HG03342 (cell line): ENCODE measurements at regions not wholly inside any gene's neighbourhood (a gene's known extent, or its start where the extent isn't known, plus 50 kb on each side); places are given as distances from the start of the nearest gene placed in this dataset.
"Not testable (repeated sequence)": the region's sequence is repeated elsewhere in the genome, so short reads cannot be mapped to it uniquely, and the experiment has no call there.

Experiments
- ATAC-seq: cut with Tn5 transposase; IDR thresholded peaks from one replicate; pipeline ENCODE4 v1.9.1; 2021; ENCODE audit warnings: mild to moderate bottlenecking, moderate library complexity; ENCODE audit not compliant: unreplicated experiment

GRCh38 chr6:81625216-81625615 is 127.3 kb downstream of the TENT5A start:
- ATAC-seq = no peak

DNA sequence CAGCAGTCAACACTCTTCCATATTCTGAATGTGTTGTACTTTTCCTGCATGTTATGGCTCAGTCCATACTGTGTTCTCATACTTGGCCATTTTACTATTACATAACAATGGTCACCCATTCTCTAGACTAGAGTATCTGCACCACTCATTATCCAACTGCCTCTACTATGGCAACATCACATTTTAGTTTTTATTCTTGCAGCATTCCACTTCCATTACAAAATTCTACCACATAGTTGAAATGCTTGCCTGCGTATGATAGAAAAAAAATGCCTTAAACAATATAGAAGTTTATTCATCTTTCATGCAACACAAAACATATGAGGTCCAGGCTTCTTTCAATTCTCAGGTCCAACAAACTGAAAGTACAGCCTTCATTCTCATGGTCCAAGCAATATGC is 128.0 kb downstream of the TENT5A start:
- ATAC-seq = no peak

DNA sequence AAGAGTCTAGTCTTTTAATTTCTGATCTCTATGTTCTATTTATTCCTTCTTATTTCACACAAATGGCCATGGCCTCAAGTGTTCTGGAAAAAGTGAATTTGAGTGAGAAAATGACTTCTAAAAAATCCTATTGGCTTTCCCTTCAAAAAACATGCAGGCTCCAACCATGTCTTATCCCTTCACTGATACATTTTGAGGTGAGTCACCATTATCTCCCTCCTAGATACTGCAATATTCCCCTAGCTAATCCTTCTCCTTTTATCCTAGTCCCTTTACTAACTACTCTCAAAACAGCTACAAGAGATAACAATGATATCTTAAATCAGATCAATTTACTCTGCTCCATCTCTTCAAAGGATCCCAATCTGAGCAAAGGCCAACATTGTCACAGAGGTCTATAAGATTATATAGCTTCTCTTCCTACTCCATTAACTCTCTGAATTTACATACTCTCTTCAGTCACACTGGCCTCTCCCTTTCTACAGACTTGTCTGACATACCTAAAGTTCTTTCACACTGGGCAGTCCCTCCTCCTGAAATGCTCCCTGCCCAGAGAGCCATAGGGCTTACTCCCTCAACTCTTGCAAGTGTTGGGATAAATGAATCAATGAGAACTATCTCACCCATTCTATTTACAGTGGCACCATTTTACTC is 129.2 kb downstream of the TENT5A start:
- ATAC-seq = no peak

DNA sequence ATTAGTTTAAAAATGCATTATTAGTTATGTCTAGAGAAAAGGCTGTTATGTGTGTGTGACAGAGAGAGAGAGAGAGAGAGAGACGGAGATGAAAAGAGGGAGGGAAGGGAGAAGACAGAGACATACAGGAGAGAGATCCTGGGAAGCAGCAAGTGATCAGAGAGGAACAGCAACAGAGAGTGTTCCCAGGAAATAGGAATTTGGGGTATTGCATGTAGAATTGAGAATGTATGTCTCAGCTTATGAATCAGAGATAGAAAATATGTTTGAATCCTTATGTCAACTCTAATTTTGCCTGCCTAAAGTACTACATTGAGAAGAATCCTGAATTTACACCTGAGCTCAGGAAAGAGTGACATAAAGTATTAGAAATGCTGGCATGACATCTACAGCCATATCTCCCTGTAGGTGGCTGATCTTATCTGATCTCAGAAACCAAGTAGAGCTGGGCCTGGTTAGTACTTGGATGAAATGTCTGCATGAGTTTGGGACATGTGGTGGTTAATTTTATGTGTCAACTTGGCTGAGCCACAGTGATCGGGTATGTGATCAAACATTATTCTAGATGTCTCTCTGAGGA is 130.6 kb downstream of the TENT5A start:
- ATAC-seq = no peak

DNA sequence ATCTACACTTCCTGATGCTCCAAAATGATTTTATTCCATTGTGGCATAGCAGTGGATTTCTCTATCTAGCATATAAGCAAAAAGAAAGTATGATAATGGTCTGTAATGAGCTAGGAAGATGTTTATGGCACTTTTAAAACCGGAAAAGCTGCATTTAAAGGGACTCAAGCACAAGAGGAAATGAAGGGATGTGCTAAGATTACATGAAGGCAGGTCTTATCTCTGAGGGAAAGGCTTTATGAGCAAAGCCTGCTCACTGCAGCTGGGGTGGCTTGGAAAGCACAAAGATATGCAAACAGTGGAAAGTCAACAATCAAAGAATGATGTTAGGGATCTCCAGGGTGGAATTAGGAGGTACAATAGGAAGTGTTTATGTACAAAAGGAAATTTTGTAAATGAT is 138.2 kb downstream of the TENT5A start:
- ATAC-seq = no peak

- ATAC-seq = no peak
Observed at GRCh38 chr6:81613606-81614005, 138.9 kb downstream of the TENT5A start.

- no peak for ATAC-seq
Observed at GRCh38 chr6:81612136-81612535, 140.3 kb downstream of the TENT5A start.

GRCh38 chr6:81609736-81610135 is 142.7 kb downstream of the TENT5A start:
- ATAC-seq = no peak

DNA sequence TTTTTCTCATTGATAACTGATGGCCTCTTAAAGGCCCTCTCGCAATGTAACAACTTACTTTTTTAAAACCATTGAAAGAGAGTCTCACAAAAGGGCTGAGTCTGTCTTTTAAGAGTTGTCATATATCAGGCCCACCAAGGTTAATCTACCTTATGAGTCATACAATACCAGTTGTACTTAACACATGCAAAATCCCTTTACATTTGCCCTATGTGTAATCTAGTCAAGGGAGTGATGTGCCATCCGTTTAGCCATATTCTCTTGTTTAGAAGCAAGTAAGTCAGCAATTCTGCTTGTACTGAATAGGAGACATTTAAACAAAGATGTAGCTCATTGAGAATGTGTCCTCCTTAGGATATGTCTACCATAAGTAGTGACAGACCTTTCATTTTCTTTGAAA is 143.7 kb downstream of the TENT5A start:
- no peak for ATAC-seq

GRCh38 chr6:81606965-81607381 is 145.5 kb downstream of the TENT5A start:
- no peak for ATAC-seq

- ATAC-seq = no peak
Observed at GRCh38 chr6:81605526-81605925, 147.0 kb downstream of the TENT5A start.

DNA sequence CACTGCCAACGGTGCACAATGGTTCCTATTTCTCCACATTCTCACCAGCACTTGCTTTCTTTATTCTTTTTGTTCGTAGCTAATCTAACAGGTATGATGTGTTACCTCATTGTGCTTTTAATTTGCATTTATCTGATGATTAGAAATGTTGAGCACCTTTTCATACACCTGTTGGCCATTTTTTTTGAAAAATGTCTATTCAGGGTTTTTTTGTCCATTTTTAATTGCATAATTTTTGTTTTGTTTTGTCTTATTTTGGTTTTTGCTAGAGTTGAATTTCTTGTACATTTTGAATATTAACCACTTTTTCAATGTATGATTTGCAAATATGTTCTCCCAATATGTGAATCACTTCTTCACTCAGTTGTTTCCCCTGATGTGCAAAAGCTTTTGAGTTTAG is 150.6 kb downstream of the TENT5A start:
- ATAC-seq = no peak

DNA sequence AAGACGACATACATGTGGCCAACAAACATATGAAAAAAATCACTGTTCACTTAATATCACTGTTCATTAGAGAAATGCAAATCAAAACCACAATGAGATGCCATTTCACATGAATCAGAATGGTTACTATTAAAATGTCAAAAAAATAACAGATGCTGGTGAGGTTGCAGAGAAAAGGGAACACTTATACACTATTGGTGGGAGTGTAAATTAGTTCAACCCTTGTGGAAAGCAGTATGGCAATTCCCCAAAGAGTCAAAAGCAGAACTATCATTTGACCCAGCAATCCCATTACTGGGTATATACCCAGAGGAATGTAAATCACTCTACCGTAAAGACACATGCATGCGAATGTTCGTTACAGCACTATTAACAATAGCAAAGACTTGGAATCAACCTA is 152.0 kb downstream of the TENT5A start:
- not testable (repeated sequence) for ATAC-seq

DNA sequence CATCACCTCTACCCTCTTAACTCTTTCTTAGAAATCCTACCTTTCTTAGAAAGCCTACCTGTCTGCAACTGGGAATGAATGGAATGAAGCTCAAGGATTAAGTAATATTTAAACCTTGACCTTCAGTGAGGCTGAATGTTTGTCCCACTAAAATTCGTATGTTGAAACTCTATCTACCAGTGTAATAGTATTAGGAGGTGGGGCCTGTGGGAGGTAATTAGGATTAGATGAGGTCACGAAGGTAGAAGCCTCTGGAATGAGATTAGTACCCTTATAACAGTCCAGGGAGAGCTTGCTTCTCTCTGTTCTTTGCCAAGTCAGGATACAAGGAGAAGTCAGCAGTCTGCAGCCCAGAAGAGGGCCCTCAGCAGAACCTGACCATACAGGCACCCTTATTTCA is 158.0 kb downstream of the TENT5A start:
- ATAC-seq = no peak

GRCh38 chr6:81590314-81590691 is 162.2 kb downstream of the TENT5A start:
- no peak for ATAC-seq

GRCh38 chr6:81589465-81590313 is 162.8 kb downstream of the TENT5A start:
- no peak for ATAC-seq

DNA sequence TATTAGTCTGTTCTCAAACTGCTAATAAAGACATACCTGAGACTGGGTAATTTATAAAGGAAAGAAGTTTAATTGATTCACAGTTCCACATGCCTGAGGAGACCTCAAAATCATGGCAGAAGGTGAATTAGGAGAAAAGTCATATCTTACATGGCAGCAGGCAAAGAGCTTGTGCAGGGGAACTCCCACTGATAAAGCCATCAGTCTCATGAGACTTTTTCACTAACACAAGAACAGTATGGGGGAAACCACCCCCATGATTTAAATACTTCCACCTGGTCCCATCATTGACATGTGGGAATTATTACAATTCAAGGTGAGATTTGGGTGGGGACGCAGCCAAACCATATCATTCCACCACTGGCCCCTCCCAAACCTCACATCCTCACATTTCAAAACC is 166.8 kb downstream of the TENT5A start:
- ATAC-seq = not testable (repeated sequence)

- ATAC-seq = not testable (repeated sequence)
Observed at GRCh38 chr6:81584156-81584555, 168.3 kb downstream of the TENT5A start.

GRCh38 chr6:81575442-81575841 is 177.0 kb downstream of the TENT5A start:
- ATAC-seq = no peak

GRCh38 chr6:81572020-81572419 is 180.5 kb downstream of the TENT5A start:
- ATAC-seq = no peak

- no peak for ATAC-seq
Observed at GRCh38 chr6:81570681-81571080, 181.8 kb downstream of the TENT5A start.

- ATAC-seq = no peak
Observed at GRCh38 chr6:81568973-81569372, 183.5 kb downstream of the TENT5A start.
